H1 (cell line): ENCODE measurements at regions not wholly inside any gene's neighbourhood (a gene's known extent, or its start where the extent isn't known, plus 50 kb on each side); places are given as distances from the start of the nearest gene placed in this dataset.

Experiments used
- CTCF ChIA-PET: fragments of 300-600 bp; sonication (Branson Sonifier 250); formaldehyde crosslinking; loops from one replicate; lab custom pipeline; 2021; ENCODE audit not compliant: partially characterized antibody; lab: Charles Lee
- POLR2A ChIA-PET: fragments of 300-600 bp; sonication (Branson Sonifier 250); formaldehyde crosslinking; loops from one replicate; lab custom pipeline; 2021; ENCODE audit warnings: inconsistent platforms; ENCODE audit not compliant: partially characterized antibody; lab: Charles Lee
- DNase-seq, 2 experiments: peaks; one replicate each; pipeline versions ENCODE4 v3.0.0 to v3.0.0-alpha.2; 2010 to 2022; ENCODE audit warnings: low spot score in 2 of 2, low read depth in 1 of 2, mixed read lengths in 1 of 2
- FAIRE-seq: peaks from 2 replicates; lab custom pipeline; 2011; peaks lifted over from hg19 to GRCh38; lab: Jason Lieb, UNC
- H2AFZ ChIP-seq: 2 replicates; pipeline ENCODE4 v1.8.1; 2012; ENCODE audit warnings: low read length, inconsistent platforms
- H2AK5ac ChIP-seq: 2 replicates; pipeline ENCODE4 v1.6.1; 2013; ENCODE audit warnings: low read depth, low read length
- H2BK120ac ChIP-seq: replicated peaks from 2 replicates; pipeline ENCODE3; 2013; ENCODE audit warnings: low read depth, low read length, inconsistent platforms
- H2BK12ac ChIP-seq: 2 replicates; pipeline ENCODE4 v1.6.1; 2013; ENCODE audit warnings: low read depth, low read length
- H2BK15ac ChIP-seq: 2 replicates; pipeline ENCODE4 v1.6.1; 2013; ENCODE audit warnings: low read length
- H2BK20ac ChIP-seq: 2 replicates; pipeline ENCODE4 v1.6.1; 2013; ENCODE audit warnings: low read length
- H2BK5ac ChIP-seq: 2 replicates; pipeline ENCODE4 v1.6.1; 2013; ENCODE audit warnings: low read depth, low read length
- H3K14ac ChIP-seq: 2 replicates; pipeline ENCODE4 v1.6.1; 2013; ENCODE audit warnings: inconsistent platforms; ENCODE audit not compliant: insufficient read length
- H3K18ac ChIP-seq: 2 replicates; pipeline ENCODE4 v1.6.1; 2013; ENCODE audit warnings: low read length; ENCODE audit errors: extremely low read depth
- H3K23ac ChIP-seq: 2 replicates; pipeline ENCODE4 v1.6.1; 2013; ENCODE audit warnings: inconsistent platforms; ENCODE audit not compliant: insufficient read length
- H3K23me2 ChIP-seq: 2 replicates; pipeline ENCODE4 v1.6.1; 2013; ENCODE audit warnings: low read depth, low read length
- H3K27ac ChIP-seq: 2 replicates; pipeline ENCODE4 v1.6.1; 2011; ENCODE audit warnings: low read depth, low read length, inconsistent platforms
- H3K27me3 ChIP-seq, 4 experiments: replicated peaks in 1 of 4; 1 replicate in 1 of 4; 2 replicates in 3 of 4; pipeline versions ENCODE4 v1.6.1 to v1.8.1; 2011 to 2013; ENCODE audit warnings: low read length in 3 of 4, mild to moderate bottlenecking in 3 of 4, inconsistent platforms in 2 of 4, mixed read lengths in 2 of 4, moderate library complexity in 1 of 4; ENCODE audit not compliant: control insufficient read depth in 3 of 4, insufficient read depth in 3 of 4; ENCODE audit errors: extremely low read depth in 1 of 4
- H3K36me3 ChIP-seq, 4 experiments: 2 replicates each; pipeline versions ENCODE4 v1.6.1 to v1.8.1; 2011 to 2013; ENCODE audit warnings: mild to moderate bottlenecking in 4 of 4, low read length in 3 of 4, moderate library complexity in 2 of 4, control low read depth in 1 of 4, inconsistent platforms in 1 of 4; ENCODE audit not compliant: insufficient read depth in 4 of 4, control insufficient read depth in 2 of 4
- H3K4ac ChIP-seq: replicated peaks from 2 replicates; pipeline ENCODE3; 2013; ENCODE audit warnings: low read length, low read depth, mixed read lengths, inconsistent platforms; ENCODE audit not compliant: insufficient read length
- H3K4me1 ChIP-seq, 4 experiments: replicated peaks in 1 of 4; 1 replicate in 1 of 4; 2 replicates in 3 of 4; pipeline versions ENCODE4 v1.6.1 to v1.8.1; 2011 to 2013; ENCODE audit warnings: low read length in 3 of 4, inconsistent platforms in 2 of 4, mixed read lengths in 1 of 4; ENCODE audit not compliant: insufficient read depth in 4 of 4, control insufficient read depth in 3 of 4
- H3K4me2 ChIP-seq, 2 experiments: 2 replicates each; pipeline versions ENCODE4 v1.6.1 to v1.8.1; 2011 to 2013; ENCODE audit warnings: low read depth in 2 of 2, low read length in 2 of 2, control low read depth in 1 of 2, inconsistent platforms in 1 of 2, mild to moderate bottlenecking in 1 of 2; ENCODE audit not compliant: insufficient read depth in 1 of 2
- H3K4me3 ChIP-seq, 4 experiments: fragments of 200-600, 300-600 bp in 1 of 4; sonication (generic), shearing (Covaris generic), sonication (Bioruptor Twin) in 1 of 4; 2 replicates each; pipeline versions ENCODE4 v1.5.1 to v1.8.1; 2011 to 2016; ENCODE audit warnings: low read length in 4 of 4, low read depth in 3 of 4, control low read depth in 2 of 4, inconsistent platforms in 2 of 4, mild to moderate bottlenecking in 2 of 4, mixed read lengths in 1 of 4, moderate library complexity in 1 of 4; ENCODE audit not compliant: insufficient read depth in 2 of 4; ENCODE audit errors: extremely low read depth in 1 of 4
- H3K56ac ChIP-seq: replicated peaks from 2 replicates; pipeline ENCODE3; 2013; ENCODE audit warnings: low read depth, mild to moderate bottlenecking, mixed read lengths, low read length, inconsistent platforms; ENCODE audit not compliant: insufficient read length
- H3K79me1 ChIP-seq: 2 replicates; pipeline ENCODE4 v1.6.1; 2013; ENCODE audit warnings: low read depth, low read length, control low read depth
- H3K79me2 ChIP-seq, 2 experiments: 2 replicates each; pipeline versions ENCODE4 v1.6.1 to v1.8.1; 2012 to 2013; ENCODE audit warnings: low read length in 2 of 2, mild to moderate bottlenecking in 2 of 2, inconsistent platforms in 1 of 2; ENCODE audit not compliant: insufficient read depth in 2 of 2, control insufficient read depth in 1 of 2
- H3K9ac ChIP-seq, 4 experiments: replicated peaks in 1 of 4; 1 replicate in 1 of 4; 2 replicates in 3 of 4; pipeline versions ENCODE4 v1.6.1 to v1.8.1; 2011 to 2013; ENCODE audit warnings: low read depth in 3 of 4, low read length in 3 of 4, control low read depth in 2 of 4, mild to moderate bottlenecking in 2 of 4, moderate library complexity in 2 of 4, inconsistent platforms in 1 of 4; ENCODE audit errors: extremely low read depth in 1 of 4
- H3K9me3 ChIP-seq, 2 experiments: 2 replicates each; pipeline versions ENCODE4 v1.6.1 to v1.8.1; 2012 to 2013; ENCODE audit warnings: mild to moderate bottlenecking in 2 of 2, moderate library complexity in 2 of 2, control low read depth in 1 of 2, inconsistent platforms in 1 of 2, low read depth in 1 of 2, low read length in 1 of 2, mixed read lengths in 1 of 2; ENCODE audit not compliant: insufficient read depth in 2 of 2
- H4K20me1 ChIP-seq, 2 experiments: replicated peaks in 1 of 2; 2 replicates each; pipeline versions ENCODE3 to v1.8.1; 2011 to 2013; ENCODE audit warnings: inconsistent platforms in 2 of 2, low read length in 2 of 2, mild to moderate bottlenecking in 1 of 2; ENCODE audit not compliant: insufficient read depth in 2 of 2, control insufficient read depth in 1 of 2
- H4K5ac ChIP-seq: 2 replicates; pipeline ENCODE4 v1.6.1; 2013; ENCODE audit warnings: low read length, low read depth, mixed read lengths, inconsistent platforms; ENCODE audit not compliant: insufficient read length
- H4K8ac ChIP-seq: 2 replicates; pipeline ENCODE4 v1.8.0; 2013; ENCODE audit warnings: mild to moderate bottlenecking, moderate library complexity, low read length, inconsistent platforms; ENCODE audit not compliant: insufficient read depth; ENCODE audit errors: extremely low read depth
- H4K91ac ChIP-seq: replicated peaks from 2 replicates; pipeline ENCODE3; 2013; ENCODE audit warnings: low read length, mixed read lengths, inconsistent platforms; ENCODE audit not compliant: insufficient read length
- CREB1 ChIP-seq: IDR thresholded peaks from 2 replicates; pipeline ENCODE4 v1.6.1; 2012; ENCODE audit warnings: inconsistent platforms
- SP2 ChIP-seq: IDR thresholded peaks from 2 replicates; pipeline ENCODE4 v1.6.1; 2012; ENCODE audit warnings: mild to moderate bottlenecking, low read length, inconsistent platforms
- WGBS, 2 experiments: shearing (Covaris generic) in 1 of 2; methylation state at CpG; one replicate each; pipeline versions ENCODE4 v1.1.6 to v1.1.7; 2013 to 2015; ENCODE audit warnings: low lambda C conversion rate in 2 of 2, mixed read lengths in 2 of 2, inconsistent platforms in 1 of 2, low coverage in 1 of 2, missing lambda C conversion rate in 1 of 2; ENCODE audit not compliant: insufficient replicate concordance in 2 of 2, insufficient coverage in 1 of 2, insufficient read length in 1 of 2; ENCODE audit errors: extremely low coverage in 1 of 2, missing lambda C conversion rate in 1 of 2; 5-methylcytosine and 5-hydroxymethylcytosine counted together

DNA sequence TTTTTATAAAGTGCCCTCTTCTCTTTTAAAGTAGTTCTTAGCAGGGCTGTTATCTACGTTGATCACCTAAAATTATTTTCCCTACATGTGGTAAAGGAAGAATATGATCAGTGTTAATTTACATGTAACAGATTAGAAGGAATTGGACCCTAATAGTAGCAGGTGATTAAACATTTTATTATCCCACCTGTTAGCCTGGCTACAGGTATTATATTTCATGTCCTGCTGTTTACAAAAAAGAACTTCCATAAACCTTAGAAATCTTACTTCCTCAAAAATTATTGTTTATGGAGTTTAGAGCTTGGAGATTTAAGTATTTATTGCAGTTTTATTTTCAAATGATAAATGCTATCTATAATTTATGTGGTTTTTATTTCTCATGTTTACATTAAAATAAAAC lies 1226.7 kb downstream of the UQCRFS1 start:
- H3K4me3 ChIP-seq = no peak overlapping the region
- FAIRE-seq (no peak), DNase-seq (no peak)
- H3K27ac ChIP-seq = no peak overlapping the region
- WGBS, 2 experiments = 88% methylated on average over 1 of the region's 1 CpG; no CpG with 5 or more reads in 1 of the 2 experiments
- POLR2A ChIA-PET = no interaction called here
- no peak overlapping the region for H2BK120ac ChIP-seq
- no peak overlapping the region for H3K4ac ChIP-seq
- no peak overlapping the region for H2BK5ac ChIP-seq
- H4K5ac ChIP-seq = no peak overlapping the region
- H4K8ac ChIP-seq = no peak overlapping the region
- no peaks in the 10 kb centered on the region for H3K4me1 ChIP-seq
- no peak overlapping the region for H3K56ac ChIP-seq
- H3K9ac ChIP-seq = no peak overlapping the region
- no peak overlapping the region for H2AFZ ChIP-seq
- no peak overlapping the region for H3K18ac ChIP-seq
- CTCF ChIA-PET = interaction anchor here (0.7 to 2.5 kb wide), 7 partner anchors 10 to 339 kb away, joined by 3 to 13 read pairs (median 5); no protein-coding TSS in a partner anchor
- H3K4me2 ChIP-seq = no peak overlapping the region
- no peaks in the 10 kb centered on the region for H3K36me3 ChIP-seq
- H3K23me2 ChIP-seq = no peaks in the 10 kb centered on the region
- no peaks in the 10 kb centered on the region for H3K79me2 ChIP-seq
- no peak overlapping the region for H2BK12ac ChIP-seq
- H4K20me1 ChIP-seq = no peaks in the 10 kb centered on the region
- no peak overlapping the region for H3K23ac ChIP-seq
- H3K79me1 ChIP-seq = no peaks in the 10 kb centered on the region
- H2BK15ac ChIP-seq = no peak overlapping the region
- H2BK20ac ChIP-seq = no peak overlapping the region
- no peaks in the 10 kb centered on the region for H3K9me3 ChIP-seq
- no peak overlapping the region for H2AK5ac ChIP-seq
- H4K91ac ChIP-seq = no peak overlapping the region
- no peaks in the 10 kb centered on the region for H3K27me3 ChIP-seq
- TF ChIP-seq SP2 (no peak), CREB1 (no peak)
- H3K14ac ChIP-seq = no peak overlapping the region
